ENCODE measurements at regions not wholly inside any gene's neighbourhood (a gene's known extent, or its start where the extent isn't known, plus 50 kb on each side); places are given as distances from the start of the nearest gene placed in this dataset.

GRCh38 chr20:60786686-60787217 is 465.3 kb upstream of the CDH4 start:
- TF ChIP-seq, protein P1, sequence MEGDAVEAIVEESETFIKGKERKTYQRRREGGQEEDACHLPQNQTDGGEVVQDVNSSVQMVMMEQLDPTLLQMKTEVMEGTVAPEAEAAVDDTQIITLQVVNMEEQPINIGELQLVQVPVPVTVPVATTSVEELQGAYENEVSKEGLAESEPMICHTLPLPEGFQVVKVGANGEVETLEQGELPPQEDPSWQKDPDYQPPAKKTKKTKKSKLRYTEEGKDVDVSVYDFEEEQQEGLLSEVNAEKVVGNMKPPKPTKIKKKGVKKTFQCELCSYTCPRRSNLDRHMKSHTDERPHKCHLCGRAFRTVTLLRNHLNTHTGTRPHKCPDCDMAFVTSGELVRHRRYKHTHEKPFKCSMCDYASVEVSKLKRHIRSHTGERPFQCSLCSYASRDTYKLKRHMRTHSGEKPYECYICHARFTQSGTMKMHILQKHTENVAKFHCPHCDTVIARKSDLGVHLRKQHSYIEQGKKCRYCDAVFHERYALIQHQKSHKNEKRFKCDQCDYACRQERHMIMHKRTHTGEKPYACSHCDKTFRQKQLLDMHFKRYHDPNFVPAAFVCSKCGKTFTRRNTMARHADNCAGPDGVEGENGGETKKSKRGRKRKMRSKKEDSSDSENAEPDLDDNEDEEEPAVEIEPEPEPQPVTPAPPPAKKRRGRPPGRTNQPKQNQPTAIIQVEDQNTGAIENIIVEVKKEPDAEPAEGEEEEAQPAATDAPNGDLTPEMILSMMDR (IDR thresholded peaks at IDR 0.05; ENCODE audit: insufficient read depth, low read length, poor library complexity, severe bottlenecking) = no peak
- no peak for TF ChIP-seq EZH2phosphoT487 (conservative IDR thresholded peaks at IDR 0.05; ENCODE audit: low read length)
- Histone ChIP-seq H3K4me2 (ENCODE audit: low read depth, low read length, poor library complexity, severe bottlenecking) (no peak overlapping the region), H3F3A (ENCODE audit: insufficient read depth) (no peaks in the 10 kb centered on the region), H2AFZ (ENCODE audit: low read depth, low read length, severe bottlenecking) (no peak overlapping the region), H3K9ac (ENCODE audit: low read length) (no peak overlapping the region), H3K4me3 (ENCODE audit: insufficient read depth, low read length, poor library complexity, severe bottlenecking) (no peak overlapping the region), H3K9me3 (ENCODE audit: insufficient read depth, low read length) (no peaks in the 10 kb centered on the region), H3K9me2 (replicated peaks; ENCODE audit: insufficient read depth, low read length) (no peaks in the 10 kb centered on the region), H3K27ac (ENCODE audit: low read depth, low read length) (no peak overlapping the region), H4K20me1 (ENCODE audit: low read depth, low read length) (no peaks in the 10 kb centered on the region), H3K79me2 (ENCODE audit: insufficient read depth, low read length) (no peaks in the 10 kb centered on the region), H3K27me3 (ENCODE audit: low read length) (no peaks in the 10 kb centered on the region), H3K36me3 (ENCODE audit: low read length) (no peaks in the 10 kb centered on the region)

DNA sequence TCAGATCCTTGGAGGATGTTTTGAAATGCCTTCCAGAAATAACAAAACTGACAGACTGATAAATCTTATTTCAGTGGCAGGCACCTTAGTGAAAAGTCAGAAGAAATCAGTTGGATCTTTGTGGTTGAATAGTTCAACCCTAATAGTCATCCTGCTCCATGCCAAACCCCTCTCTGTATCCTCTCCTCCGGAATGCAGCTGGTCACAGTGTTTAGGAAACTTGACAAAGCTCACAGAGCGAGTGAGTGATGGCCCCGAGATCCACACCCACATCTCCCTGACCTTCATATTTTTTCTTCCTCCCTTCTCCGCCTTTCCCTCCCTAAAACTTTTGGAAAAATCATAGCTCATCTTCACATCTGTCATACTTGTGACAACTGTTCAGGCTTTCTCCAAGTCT is 464.8 kb upstream of the CDH4 start:
- no peak overlapping the region for H2AFZ ChIP-seq (ENCODE audit: low read depth, low read length, severe bottlenecking)
- no peaks in the 10 kb centered on the region for H3K9me3 ChIP-seq (ENCODE audit: insufficient read depth, low read length)
- H3K4me2 ChIP-seq (ENCODE audit: low read depth, low read length, poor library complexity, severe bottlenecking) = no peak overlapping the region
- H3K4me3 ChIP-seq (ENCODE audit: insufficient read depth, low read length, poor library complexity, severe bottlenecking) = no peak overlapping the region
- H3K9ac ChIP-seq (ENCODE audit: low read length) = no peak overlapping the region
- TF ChIP-seq, protein P1 (IDR thresholded peaks at IDR 0.05; ENCODE audit: insufficient read depth, low read length, poor library complexity, severe bottlenecking) = no peak
- TF ChIP-seq EZH2phosphoT487 (conservative IDR thresholded peaks at IDR 0.05; ENCODE audit: low read length) = no peak
- H3K27ac ChIP-seq (ENCODE audit: low read depth, low read length) = no peak overlapping the region
- no peaks in the 10 kb centered on the region for H3K27me3 ChIP-seq (ENCODE audit: low read length)
- no peaks in the 10 kb centered on the region for H3K36me3 ChIP-seq (ENCODE audit: low read length)
- H4K20me1 ChIP-seq (ENCODE audit: low read depth, low read length) = no peaks in the 10 kb centered on the region
- no peaks in the 10 kb centered on the region for H3K9me2 ChIP-seq (replicated peaks; ENCODE audit: insufficient read depth, low read length)
- no peaks in the 10 kb centered on the region for H3F3A ChIP-seq (ENCODE audit: insufficient read depth)
- no peaks in the 10 kb centered on the region for H3K79me2 ChIP-seq (ENCODE audit: insufficient read depth, low read length)

GRCh38 chr20:60788070-60788469 is 464.0 kb upstream of the CDH4 start:
- Histone ChIP-seq H2AFZ (ENCODE audit: low read depth, low read length, severe bottlenecking) (no peak overlapping the region), H3K9me2 (replicated peaks; ENCODE audit: insufficient read depth, low read length) (no peaks in the 10 kb centered on the region), H3K4me3 (ENCODE audit: insufficient read depth, low read length, poor library complexity, severe bottlenecking) (no peak overlapping the region), H3K27ac (ENCODE audit: low read depth, low read length) (no peak overlapping the region), H3K9me3 (ENCODE audit: insufficient read depth, low read length) (no peaks in the 10 kb centered on the region), H3K9ac (ENCODE audit: low read length) (no peak overlapping the region), H3K4me2 (ENCODE audit: low read depth, low read length, poor library complexity, severe bottlenecking) (no peak overlapping the region), H3F3A (ENCODE audit: insufficient read depth) (no peaks in the 10 kb centered on the region), H4K20me1 (ENCODE audit: low read depth, low read length) (no peaks in the 10 kb centered on the region), H3K79me2 (ENCODE audit: insufficient read depth, low read length) (no peaks in the 10 kb centered on the region), H3K27me3 (ENCODE audit: low read length) (no peaks in the 10 kb centered on the region), H3K36me3 (ENCODE audit: low read length) (no peaks in the 10 kb centered on the region)
- TF ChIP-seq EZH2phosphoT487 (conservative IDR thresholded peaks at IDR 0.05; ENCODE audit: low read length) = no peak
- TF ChIP-seq, protein P1 (IDR thresholded peaks at IDR 0.05; ENCODE audit: insufficient read depth, low read length, poor library complexity, severe bottlenecking) = no peak
